ENCODE measurements at regions not wholly inside any gene's neighbourhood (a gene's known extent, or its start where the extent isn't known, plus 50 kb on each side); places are given as distances from the start of the nearest gene placed in this dataset.
"Not testable (repeated sequence)": the region's sequence is repeated elsewhere in the genome, so short reads cannot be mapped to it uniquely, and the experiment has no call there.

GRCh38 chr5:12896086-12896485 is 991.8 kb upstream of the CTNND2 start:
- Mint-ChIP-seq H3K4me3 (no peak overlapping the region), H3K27ac (no peak overlapping the region), H3K27me3 (peaks cover 0 to 1% of the 10 kb centered on the region in 2 donors), H3K36me3 (no peaks in the 10 kb centered on the region), H3K9me3 (peaks cover 0 to 11% (median 5%) of the 10 kb centered on the region in 5 donors), H3K4me1 (no peaks in the 10 kb centered on the region)
- Histone ChIP-seq H3K4me3 (ENCODE audit: low read length) (no peak overlapping the region), H3K4me1 (ENCODE audit: insufficient read depth, low read length) (no peaks in the 10 kb centered on the region), H3K36me3 (ENCODE audit: insufficient read depth, low read length) (no peaks in the 10 kb centered on the region), H3K9me3 (ENCODE audit: low read length) (no peaks in the 10 kb centered on the region), H3K27ac (ENCODE audit: low read depth, low read length) (no peak overlapping the region), H3K27me3 (ENCODE audit: insufficient read depth, low read length, poor library complexity, severe bottlenecking) (no peaks in the 10 kb centered on the region)
- no peak for DNase-seq
- ChIA-PET POLR2A (no interaction called here), CTCF (interaction anchor here (0.8 kb wide), 1 partner anchor 21 kb away, joined by 3 read pairs; no protein-coding TSS in a partner anchor)

GRCh38 chr5:12885018-12885417 is 980.8 kb upstream of the CTNND2 start:
- ChIA-PET CTCF (no interaction called here), POLR2A (no interaction called here)
- H3K27me3 ChIP-seq (ENCODE audit: insufficient read depth, low read length, poor library complexity, severe bottlenecking), result no peaks in the 10 kb centered on the region
- H3K36me3 ChIP-seq (ENCODE audit: insufficient read depth, low read length), result no peaks in the 10 kb centered on the region
- no peak overlapping the region for H3K27ac ChIP-seq (ENCODE audit: low read depth, low read length)
- Mint-ChIP-seq H3K36me3 (no peaks in the 10 kb centered on the region), H3K9me3 (peaks cover 0 to 12% (median 0%) of the 10 kb centered on the region in 5 donors), H3K4me3 (no peak overlapping the region), H3K27me3 (no peaks in the 10 kb centered on the region), H3K4me1 (no peaks in the 10 kb centered on the region), H3K27ac (no peak overlapping the region)
- no peaks in the 10 kb centered on the region for H3K4me1 ChIP-seq (ENCODE audit: insufficient read depth, low read length)
- H3K9me3 ChIP-seq (ENCODE audit: low read length), result no peaks in the 10 kb centered on the region
- H3K4me3 ChIP-seq (ENCODE audit: low read length), result no peak overlapping the region
- no peak for DNase-seq

DNA sequence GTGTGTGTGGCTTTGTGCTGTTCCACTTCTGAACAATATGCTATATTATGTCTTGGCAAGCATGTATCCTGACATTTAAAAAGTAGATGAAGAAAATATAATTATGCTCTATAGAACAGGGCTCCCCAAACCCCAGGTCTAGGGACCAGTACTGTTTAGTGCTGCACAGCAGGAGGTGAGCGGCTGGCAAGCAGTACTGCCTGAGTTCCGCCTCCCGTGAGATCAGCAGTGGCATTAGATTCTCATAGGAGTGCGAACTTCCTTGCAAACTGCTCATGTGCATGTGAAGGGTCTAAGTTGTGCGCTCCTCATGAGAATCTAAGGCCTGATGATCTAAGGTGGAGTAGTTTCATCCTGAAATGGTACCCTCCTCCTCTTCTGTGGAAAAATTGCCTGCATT is 979.1 kb upstream of the CTNND2 start:
- POLR2A ChIA-PET, result no interaction called here
- Mint-ChIP-seq H3K36me3 (no peaks in the 10 kb centered on the region), H3K4me1 (no peaks in the 10 kb centered on the region)

DNA sequence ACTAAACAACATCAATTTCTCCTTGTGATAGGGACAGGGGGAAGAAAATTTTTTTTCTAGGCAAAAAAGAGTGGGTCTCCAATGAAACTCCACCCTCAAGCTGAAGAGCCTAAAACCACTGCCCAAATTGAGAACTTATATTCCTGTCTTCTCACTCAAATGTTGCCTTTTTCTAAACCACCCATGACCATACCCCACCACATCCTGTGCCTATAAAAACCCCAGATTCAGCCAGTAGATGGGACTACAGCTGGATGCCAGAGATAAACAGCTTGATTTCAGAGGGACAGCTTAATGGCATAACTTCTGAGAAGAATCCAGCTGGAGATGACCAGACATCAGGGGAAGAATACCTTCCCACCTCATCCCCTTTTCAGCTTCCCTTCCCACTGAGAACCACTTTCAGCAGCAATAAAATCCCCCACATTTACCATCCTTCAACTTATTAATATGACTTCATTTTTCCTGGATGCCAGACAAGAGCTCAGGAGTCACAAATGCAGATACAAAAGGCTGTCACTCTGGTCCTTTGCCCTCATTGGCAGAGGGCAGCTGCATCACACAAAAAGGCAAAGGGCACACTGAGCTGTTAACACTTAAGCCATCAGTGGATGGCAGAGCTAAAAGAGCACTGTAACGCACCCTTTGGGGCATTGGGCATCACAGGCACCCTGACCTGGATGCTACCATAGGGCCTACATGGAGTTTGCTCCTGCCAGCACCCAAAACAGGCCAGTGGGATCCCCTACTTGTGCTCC is 972.5 kb upstream of the CTNND2 start:
- no peak overlapping the region for H3K27ac ChIP-seq (ENCODE audit: low read depth, low read length)
- H3K9me3 Mint-ChIP-seq, result peaks cover 8 to 24% (median 16%) of the 10 kb centered on the region in 5 donors
- peak overlapping the region in 3 of 7 donors; percentile 42 to 48 (median 42) for H3K4me3 Mint-ChIP-seq
- no peaks in the 10 kb centered on the region for H3K4me1 ChIP-seq (ENCODE audit: insufficient read depth, low read length)
- POLR2A ChIA-PET, result no interaction called here
- no peaks in the 10 kb centered on the region for H3K27me3 Mint-ChIP-seq
- H3K9me3 ChIP-seq (ENCODE audit: low read length), result no peaks in the 10 kb centered on the region
- no peaks in the 10 kb centered on the region for H3K27me3 ChIP-seq (ENCODE audit: insufficient read depth, low read length, poor library complexity, severe bottlenecking)
- H3K36me3 ChIP-seq (ENCODE audit: insufficient read depth, low read length), result no peaks in the 10 kb centered on the region
- peaks cover 0 to 14% (median 2%) of the 10 kb centered on the region in 3 donors for H3K36me3 Mint-ChIP-seq
- H3K4me1 Mint-ChIP-seq, result peaks cover 7 to 12% (median 9%) of the 10 kb centered on the region in 3 donors
- H3K27ac Mint-ChIP-seq, result no peak overlapping the region
- no peak overlapping the region for H3K4me3 ChIP-seq (ENCODE audit: low read length)
- CTCF ChIA-PET, result interaction anchor here (1.8 kb wide), 1 partner anchor 11 kb away, joined by 4 read pairs; no protein-coding TSS in a partner anchor
- DNase-seq, result no peak

More for the DNA sequence above, 979.1 kb upstream of the CTNND2 start:
- Histone ChIP-seq H3K36me3 (ENCODE audit: insufficient read depth, low read length) (no peaks in the 10 kb centered on the region), H3K27ac (ENCODE audit: low read depth, low read length) (no peak overlapping the region), H3K27me3 (ENCODE audit: insufficient read depth, low read length, poor library complexity, severe bottlenecking) (no peaks in the 10 kb centered on the region), H3K4me1 (ENCODE audit: insufficient read depth, low read length) (no peaks in the 10 kb centered on the region), H3K4me3 (ENCODE audit: low read length) (no peak overlapping the region), H3K9me3 (ENCODE audit: low read length) (no peaks in the 10 kb centered on the region)
- no peak overlapping the region for H3K27ac Mint-ChIP-seq
- CTCF ChIA-PET, result no interaction called here
- no peak overlapping the region for H3K4me3 Mint-ChIP-seq
- no peaks in the 10 kb centered on the region for H3K27me3 Mint-ChIP-seq
- DNase-seq, result no peak
- H3K9me3 Mint-ChIP-seq, result peaks cover 0 to 12% (median 2%) of the 10 kb centered on the region in 5 donors

DNA sequence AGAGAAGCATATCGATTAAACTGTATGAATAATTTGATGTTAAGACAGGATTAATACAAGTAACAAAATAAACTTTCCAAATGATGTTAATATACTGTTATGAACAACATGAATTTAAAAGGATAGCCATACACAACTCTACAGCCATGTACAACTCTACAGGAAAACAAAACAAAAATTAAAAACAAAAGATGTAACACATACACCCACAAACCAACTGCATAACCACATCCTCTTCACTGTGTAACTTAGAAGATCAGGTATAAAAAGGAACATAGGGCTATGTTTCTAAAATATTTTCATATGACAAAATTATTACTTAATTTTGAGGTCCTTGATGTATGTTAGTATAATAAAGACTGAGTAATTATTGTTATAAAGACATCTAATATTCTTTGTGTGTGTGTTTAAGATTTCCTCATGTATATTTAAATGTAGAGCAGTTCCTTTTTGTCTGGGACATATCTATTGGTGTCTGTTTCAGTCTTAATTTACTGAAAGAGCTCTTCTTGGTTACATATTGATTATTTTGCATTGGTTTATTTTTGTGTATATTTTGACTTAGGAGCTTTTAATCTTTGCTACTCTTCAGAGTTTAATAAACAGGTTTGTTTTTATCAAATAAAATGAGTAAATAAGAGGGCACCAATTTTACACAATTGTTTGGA is 966.8 kb upstream of the CTNND2 start:
- H3K4me3 ChIP-seq (ENCODE audit: low read length), result no peak overlapping the region
- H3K27me3 ChIP-seq (ENCODE audit: insufficient read depth, low read length, poor library complexity, severe bottlenecking), result no peaks in the 10 kb centered on the region
- Mint-ChIP-seq H3K27ac (peak overlapping the region in 1 of 8 donors; percentile 19), H3K36me3 (peaks cover 0 to 14% (median 4%) of the 10 kb centered on the region in 3 donors), H3K4me1 (peaks cover 4 to 16% (median 13%) of the 10 kb centered on the region in 3 donors), H3K9me3 (peaks cover 16 to 42% (median 19%) of the 10 kb centered on the region in 5 donors), H3K4me3 (peak overlapping the region in 6 of 7 donors; percentile 0 to 62 (median 35)), H3K27me3 (no peaks in the 10 kb centered on the region)
- DNase-seq, result peak in 1 of 5 donors; percentile 9
- POLR2A ChIA-PET, result no interaction called here
- H3K27ac ChIP-seq (ENCODE audit: low read depth, low read length), result no peak overlapping the region
- no peaks in the 10 kb centered on the region for H3K9me3 ChIP-seq (ENCODE audit: low read length)
- no peaks in the 10 kb centered on the region for H3K36me3 ChIP-seq (ENCODE audit: insufficient read depth, low read length)
- CTCF ChIA-PET, result no interaction called here
- no peaks in the 10 kb centered on the region for H3K4me1 ChIP-seq (ENCODE audit: insufficient read depth, low read length)

- no peak overlapping the region for H3K4me3 ChIP-seq (ENCODE audit: low read length)
- no peaks in the 10 kb centered on the region for H3K27me3 Mint-ChIP-seq
- H3K9me3 Mint-ChIP-seq, result peaks cover 2 to 24% (median 12%) of the 10 kb centered on the region in 5 donors
- no peak overlapping the region for H3K4me3 Mint-ChIP-seq
- H3K27ac ChIP-seq (ENCODE audit: low read depth, low read length), result no peak overlapping the region
- no peaks in the 10 kb centered on the region for H3K36me3 ChIP-seq (ENCODE audit: insufficient read depth, low read length)
- H3K27ac Mint-ChIP-seq, result no peak overlapping the region
- POLR2A ChIA-PET, result no interaction called here
- no peaks in the 10 kb centered on the region for H3K9me3 ChIP-seq (ENCODE audit: low read length)
- no peak for DNase-seq
- H3K4me1 Mint-ChIP-seq, result peaks cover 2 to 7% (median 4%) of the 10 kb centered on the region in 3 donors
- H3K36me3 Mint-ChIP-seq, result peaks cover 0 to 2% (median 0%) of the 10 kb centered on the region in 3 donors
- H3K27me3 ChIP-seq (ENCODE audit: insufficient read depth, low read length, poor library complexity, severe bottlenecking), result no peaks in the 10 kb centered on the region
- H3K4me1 ChIP-seq (ENCODE audit: insufficient read depth, low read length), result no peaks in the 10 kb centered on the region
- CTCF ChIA-PET, result no interaction called here
Measured at GRCh38 chr5:12865529-12865928, 961.3 kb upstream of the CTNND2 start.

DNA sequence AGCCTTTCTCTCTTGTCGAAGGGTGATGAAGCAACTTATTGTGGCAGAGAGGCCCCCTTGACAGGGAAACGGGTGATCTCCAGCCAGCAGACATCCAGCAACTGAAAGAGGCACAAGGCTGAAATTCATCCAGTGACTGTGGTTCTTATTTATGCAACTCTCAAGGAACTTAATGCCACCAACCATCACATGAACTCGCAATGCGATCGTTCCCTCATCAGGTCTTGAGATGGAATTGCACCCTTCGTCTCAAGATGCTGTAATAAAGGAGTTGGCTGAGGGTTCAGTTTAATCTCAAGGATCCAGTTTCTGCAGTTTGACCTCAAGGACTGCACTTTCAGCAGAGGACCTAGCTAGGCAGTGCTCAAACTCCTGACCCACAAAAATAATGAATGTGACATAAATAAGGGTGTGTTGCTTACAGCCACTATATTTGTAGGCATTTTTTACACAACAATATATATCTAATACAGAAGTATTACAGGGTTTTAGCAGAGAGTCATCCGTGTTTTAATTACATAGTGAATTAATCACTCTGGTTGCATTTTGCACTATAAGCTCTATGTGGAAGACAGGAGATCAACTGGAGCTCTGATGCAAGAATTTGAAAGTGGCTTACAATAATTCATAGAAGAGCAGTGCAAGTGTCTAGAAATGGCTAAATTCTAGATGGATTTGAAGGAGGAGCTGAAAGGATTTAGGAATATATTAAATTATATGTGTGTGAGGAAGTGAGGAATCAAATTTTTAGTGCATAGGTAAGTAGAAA is 957.8 kb upstream of the CTNND2 start:
- no peaks in the 10 kb centered on the region for H3K4me1 ChIP-seq (ENCODE audit: insufficient read depth, low read length)
- no peaks in the 10 kb centered on the region for H3K4me1 Mint-ChIP-seq
- no peaks in the 10 kb centered on the region for H3K36me3 Mint-ChIP-seq
- H3K4me3 Mint-ChIP-seq, result no peak overlapping the region
- H3K9me3 ChIP-seq (ENCODE audit: low read length), result no peaks in the 10 kb centered on the region
- no peak for DNase-seq
- no peaks in the 10 kb centered on the region for H3K27me3 Mint-ChIP-seq
- CTCF ChIA-PET, result no interaction called here
- no peaks in the 10 kb centered on the region for H3K27me3 ChIP-seq (ENCODE audit: insufficient read depth, low read length, poor library complexity, severe bottlenecking)
- H3K27ac ChIP-seq (ENCODE audit: low read depth, low read length), result no peak overlapping the region
- H3K27ac Mint-ChIP-seq, result no peak overlapping the region
- POLR2A ChIA-PET, result no interaction called here
- peaks cover 6 to 36% (median 11%) of the 10 kb centered on the region in 5 donors for H3K9me3 Mint-ChIP-seq
- H3K4me3 ChIP-seq (ENCODE audit: low read length), result no peak overlapping the region
- H3K36me3 ChIP-seq (ENCODE audit: insufficient read depth, low read length), result no peaks in the 10 kb centered on the region

DNA sequence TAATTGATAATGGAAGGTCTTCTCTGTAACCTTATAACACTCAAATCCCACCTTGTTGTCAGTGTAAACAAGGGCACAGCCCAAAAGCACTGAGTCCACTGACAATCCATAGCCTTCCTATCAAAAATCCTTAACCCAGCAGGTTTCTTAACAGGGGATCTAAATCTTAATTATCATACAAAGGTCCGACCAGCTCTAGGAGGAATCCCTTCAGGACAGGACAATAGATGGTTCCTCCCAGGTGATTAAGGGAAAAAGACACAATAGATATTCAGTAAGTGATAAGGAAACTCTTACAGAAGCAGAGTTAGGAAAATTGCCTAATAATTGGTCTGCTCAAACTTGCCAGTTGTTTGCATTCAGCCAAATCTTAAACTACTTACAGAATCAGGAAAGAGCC is 951.9 kb upstream of the CTNND2 start:
- CTCF ChIA-PET; H3K27me3 ChIP-seq (ENCODE audit: insufficient read depth, low read length, poor library complexity, severe bottlenecking); H3K36me3 ChIP-seq (ENCODE audit: insufficient read depth, low read length); H3K27ac Mint-ChIP-seq; POLR2A ChIA-PET; H3K4me1 Mint-ChIP-seq; H3K9me3 ChIP-seq (ENCODE audit: low read length); H3K27ac ChIP-seq (ENCODE audit: low read depth, low read length); H3K4me3 ChIP-seq (ENCODE audit: low read length); DNase-seq; H3K4me1 ChIP-seq (ENCODE audit: insufficient read depth, low read length); H3K27me3 Mint-ChIP-seq; H3K36me3 Mint-ChIP-seq; H3K4me3 Mint-ChIP-seq: not testable (repeated sequence)
- peaks cover 6 to 30% (median 17%) of the 10 kb centered on the region in 5 donors for H3K9me3 Mint-ChIP-seq
